ENCODE measurements at regions not wholly inside any gene's neighbourhood (a gene's known extent, or its start where the extent isn't known, plus 50 kb on each side); places are given as distances from the start of the nearest gene placed in this dataset.

- H3K4me3 ChIP-seq = no peak overlapping the region
- ATAC-seq (ENCODE audit: low FRiP score in 2 of 2) (no peak), DNase-seq (no peak)
- TF ChIP-seq EP300 (IDR thresholded peaks at IDR 0.05) (no peak), CTCF (IDR thresholded peaks at IDR 0.05) (no peak), POLR2AphosphoS5 (IDR thresholded peaks at IDR 0.05) (no peak), POLR2A (IDR thresholded peaks at IDR 0.05) (no peak)
- WGBS, 2 donors = 96 to 97% methylated on average over 3 to 4 of the region's 4 CpGs
- no peaks in the 10 kb centered on the region for H3K36me3 ChIP-seq
- H3K27me3 ChIP-seq = no peaks in the 10 kb centered on the region
- H3K27ac ChIP-seq = no peak overlapping the region
- H3K4me1 ChIP-seq = no peaks in the 10 kb centered on the region
- H3K9me3 ChIP-seq = no peaks in the 10 kb centered on the region
These were observed 125.6 kb downstream of the TSN start for GRCh38 chr2:121881038-121881437.

- H3K4me1 ChIP-seq = no peaks in the 10 kb centered on the region
- no peak for ATAC-seq (ENCODE audit: low FRiP score in 2 of 2)
- H3K9me3 ChIP-seq = no peaks in the 10 kb centered on the region
- H3K27me3 ChIP-seq = no peaks in the 10 kb centered on the region
- no peaks in the 10 kb centered on the region for H3K36me3 ChIP-seq
- H3K27ac ChIP-seq = no peak overlapping the region
- no peak overlapping the region for H3K4me3 ChIP-seq
- no peak for DNase-seq
- TF ChIP-seq CTCF (IDR thresholded peaks at IDR 0.05) = no peak
- TF ChIP-seq POLR2AphosphoS5 (IDR thresholded peaks at IDR 0.05) = no peak
- no peak for TF ChIP-seq EP300 (IDR thresholded peaks at IDR 0.05)
- no peak for TF ChIP-seq POLR2A (IDR thresholded peaks at IDR 0.05)
- 79 to 82% methylated on average over 4 of the region's 4 CpGs for WGBS, 2 donors
These were observed 126.5 kb downstream of the TSN start for GRCh38 chr2:121881950-121882349.

GRCh38 chr2:121884078-121884477 lies 128.6 kb downstream of the TSN start:
- 45 to 54% methylated on average over 3 of the region's 3 CpGs for WGBS, 2 donors
- no peak for TF ChIP-seq CTCF (IDR thresholded peaks at IDR 0.05)
- TF ChIP-seq POLR2AphosphoS5 (IDR thresholded peaks at IDR 0.05) = no peak
- no peak for TF ChIP-seq EP300 (IDR thresholded peaks at IDR 0.05)
- no peak for TF ChIP-seq POLR2A (IDR thresholded peaks at IDR 0.05)

GRCh38 chr2:121884511-121884921 lies 129.1 kb downstream of the TSN start:
- H3K27ac ChIP-seq = no peak overlapping the region
- WGBS, 2 donors = 63% methylated on average over 3 to 4 of the region's 4 CpGs
- ATAC-seq (ENCODE audit: low FRiP score in 2 of 2) (no peak), DNase-seq (no peak)
- H3K36me3 ChIP-seq = no peaks in the 10 kb centered on the region
- no peaks in the 10 kb centered on the region for H3K9me3 ChIP-seq
- no peak overlapping the region for H3K4me3 ChIP-seq
- no peaks in the 10 kb centered on the region for H3K27me3 ChIP-seq
- H3K4me1 ChIP-seq = no peaks in the 10 kb centered on the region
- TF ChIP-seq EP300 (IDR thresholded peaks at IDR 0.05) (no peak), POLR2A (IDR thresholded peaks at IDR 0.05) (no peak), CTCF (IDR thresholded peaks at IDR 0.05) (no peak)

More at GRCh38 chr2:121884078-121884477, 128.6 kb downstream of the TSN start:
- Histone ChIP-seq H3K27me3 (no peaks in the 10 kb centered on the region), H3K4me3 (no peak overlapping the region), H3K27ac (no peak overlapping the region), H3K4me1 (no peaks in the 10 kb centered on the region), H3K9me3 (no peaks in the 10 kb centered on the region), H3K36me3 (no peaks in the 10 kb centered on the region)
- DNase-seq (no peak), ATAC-seq (ENCODE audit: low FRiP score in 2 of 2) (no peak)

GRCh38 chr2:121886059-121886458 lies 130.6 kb downstream of the TSN start:
- no peak for ATAC-seq (ENCODE audit: low FRiP score in 2 of 2)
- no peaks in the 10 kb centered on the region for H3K4me1 ChIP-seq
- DNase-seq = no peak
- H3K4me3 ChIP-seq = no peak overlapping the region
- 95 to 100% methylated on average over 4 of the region's 4 CpGs for WGBS, 2 donors
- no peaks in the 10 kb centered on the region for H3K36me3 ChIP-seq
- H3K27ac ChIP-seq = no peak overlapping the region
- TF ChIP-seq CTCF (IDR thresholded peaks at IDR 0.05) (no peak), POLR2AphosphoS5 (IDR thresholded peaks at IDR 0.05) (no peak), POLR2A (IDR thresholded peaks at IDR 0.05) (no peak), EP300 (IDR thresholded peaks at IDR 0.05) (no peak)
- H3K27me3 ChIP-seq = no peaks in the 10 kb centered on the region
- no peaks in the 10 kb centered on the region for H3K9me3 ChIP-seq
